Duodenal mucosa (tissue), 2 donors: ENCODE measurements at regions not wholly inside any gene's neighbourhood (a gene's known extent, or its start where the extent isn't known, plus 50 kb on each side); places are given as distances from the start of the nearest gene placed in this dataset.

Experiments used
- H3K27ac ChIP-seq: one replicate; pipeline ENCODE4 v1.7.0; 2013; ENCODE audit warnings: low read depth, low read length
- H3K27me3 ChIP-seq, 2 donors: one replicate each; pipeline ENCODE4 v1.7.0; 2013; ENCODE audit warnings: low read length in 2 of 2, control low read depth in 1 of 2; ENCODE audit not compliant: insufficient read depth in 2 of 2, control insufficient read depth in 1 of 2
- H3K36me3 ChIP-seq, 2 donors: one replicate each; pipeline ENCODE4 v1.7.0; 2013; ENCODE audit warnings: low read length in 2 of 2, control low read depth in 1 of 2; ENCODE audit not compliant: insufficient read depth in 2 of 2, control insufficient read depth in 1 of 2
- H3K4me1 ChIP-seq, 2 donors: one replicate each; pipeline ENCODE4 v1.7.0; 2013; ENCODE audit warnings: low read length in 2 of 2, control low read depth in 1 of 2; ENCODE audit not compliant: insufficient read depth in 2 of 2, control insufficient read depth in 1 of 2
- H3K4me3 ChIP-seq, 2 donors: one replicate each; pipeline ENCODE4 v1.7.0; 2013; ENCODE audit warnings: low read length in 2 of 2, low read depth in 1 of 2
- H3K9ac ChIP-seq, 2 donors: one replicate each; pipeline ENCODE4 v1.7.0; 2013; ENCODE audit warnings: low read length in 2 of 2, low read depth in 1 of 2
- H3K9me3 ChIP-seq, 2 donors: one replicate each; pipeline ENCODE4 v1.7.0; 2013; ENCODE audit warnings: low read length in 2 of 2, control low read depth in 1 of 2; ENCODE audit not compliant: control insufficient read depth in 1 of 2

- no peaks in the 10 kb centered on the region for H3K27me3 ChIP-seq
- H3K9me3 ChIP-seq, result no peaks in the 10 kb centered on the region
- H3K4me1 ChIP-seq, result no peaks in the 10 kb centered on the region
- H3K4me3 ChIP-seq, result no peak overlapping the region
- no peaks in the 10 kb centered on the region for H3K36me3 ChIP-seq
- no peak overlapping the region for H3K27ac ChIP-seq
- H3K9ac ChIP-seq, result no peak overlapping the region
These were observed 166.9 kb upstream of the DCN start for GRCh38 chr12:91349476-91349875.

GRCh38 chr12:91347481-91348214, 165.0 kb upstream of the DCN start:
- Histone ChIP-seq H3K9ac (no peak overlapping the region), H3K27ac (no peak overlapping the region), H3K27me3 (no peaks in the 10 kb centered on the region), H3K4me1 (no peaks in the 10 kb centered on the region), H3K36me3 (no peaks in the 10 kb centered on the region), H3K4me3 (no peak overlapping the region), H3K9me3 (no peaks in the 10 kb centered on the region)

DNA sequence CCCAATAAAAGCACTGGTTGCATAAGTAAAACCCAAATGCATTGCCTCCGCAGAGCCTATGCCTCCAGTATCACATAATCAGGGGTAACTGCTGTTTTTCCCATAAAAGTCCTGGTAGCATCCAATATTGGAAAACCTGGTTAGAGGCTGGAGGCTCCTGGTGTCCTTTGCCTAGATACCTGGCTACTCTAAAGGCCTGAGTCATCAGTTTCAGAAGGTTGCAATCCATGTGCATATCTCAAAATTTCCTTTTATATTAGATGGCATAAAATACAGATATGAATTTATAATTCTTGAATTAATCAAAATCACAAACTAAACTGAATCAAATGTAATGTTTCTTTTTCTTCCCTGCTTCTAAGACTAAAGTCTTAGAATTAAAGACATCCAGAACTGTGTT, 164.2 kb upstream of the DCN start:
- H3K9me3 ChIP-seq, result no peaks in the 10 kb centered on the region
- no peaks in the 10 kb centered on the region for H3K4me1 ChIP-seq
- H3K27me3 ChIP-seq, result no peaks in the 10 kb centered on the region
- H3K36me3 ChIP-seq, result no peaks in the 10 kb centered on the region
- no peak overlapping the region for H3K9ac ChIP-seq
- no peak overlapping the region for H3K4me3 ChIP-seq
- H3K27ac ChIP-seq, result no peak overlapping the region

DNA sequence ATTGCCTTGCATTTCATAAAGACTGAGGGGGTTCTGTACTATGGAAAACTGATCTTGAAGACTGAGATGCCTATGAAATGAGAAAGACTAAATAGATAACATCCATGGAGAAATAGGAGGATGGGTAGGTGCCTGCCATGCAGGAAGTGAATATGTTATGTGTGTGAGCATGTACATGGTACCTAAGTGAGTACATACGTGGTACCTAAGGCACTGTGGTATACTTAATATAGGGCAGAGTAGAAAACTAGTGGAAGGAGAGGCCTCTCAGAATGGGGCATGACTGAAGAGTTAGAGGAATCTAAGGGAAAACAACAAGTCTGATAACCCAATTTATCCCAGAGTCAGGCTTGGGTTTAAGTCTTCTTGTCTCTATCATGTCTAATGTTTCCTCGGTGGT, 161.8 kb upstream of the DCN start:
- no peak overlapping the region for H3K4me3 ChIP-seq
- H3K27ac ChIP-seq, result no peak overlapping the region
- H3K9ac ChIP-seq, result no peak overlapping the region
- H3K4me1 ChIP-seq, result no peaks in the 10 kb centered on the region
- H3K27me3 ChIP-seq, result no peaks in the 10 kb centered on the region
- H3K36me3 ChIP-seq, result no peaks in the 10 kb centered on the region
- H3K9me3 ChIP-seq, result no peaks in the 10 kb centered on the region

GRCh38 chr12:91343010-91343409, 160.4 kb upstream of the DCN start:
- Histone ChIP-seq H3K4me3 (no peak overlapping the region), H3K36me3 (no peaks in the 10 kb centered on the region), H3K27ac (no peak overlapping the region), H3K9ac (no peak overlapping the region), H3K27me3 (no peaks in the 10 kb centered on the region), H3K9me3 (no peaks in the 10 kb centered on the region), H3K4me1 (no peaks in the 10 kb centered on the region)

DNA sequence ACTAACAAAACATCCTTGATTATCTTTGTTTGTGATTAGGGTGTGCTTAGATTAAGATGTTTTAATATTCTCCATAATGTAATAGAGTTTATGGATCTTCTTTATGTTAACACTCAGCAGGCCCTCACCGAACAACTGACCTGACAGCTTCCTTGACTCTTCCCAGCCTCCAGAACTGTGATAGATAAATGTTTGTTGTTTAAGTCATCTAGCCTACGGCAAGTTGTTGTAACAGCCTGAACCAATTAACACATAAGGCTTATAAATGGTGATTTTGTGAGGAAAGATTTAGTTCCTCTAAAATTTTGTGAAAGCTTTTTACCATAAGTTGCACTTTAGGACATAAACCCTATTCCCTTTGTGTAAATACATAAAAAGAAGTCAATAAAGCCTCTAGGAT, 156.5 kb upstream of the DCN start:
- H3K27me3 ChIP-seq, result no peaks in the 10 kb centered on the region
- H3K36me3 ChIP-seq, result no peaks in the 10 kb centered on the region
- H3K4me3 ChIP-seq, result no peak overlapping the region
- H3K9ac ChIP-seq, result no peak overlapping the region
- no peak overlapping the region for H3K27ac ChIP-seq
- no peaks in the 10 kb centered on the region for H3K4me1 ChIP-seq
- H3K9me3 ChIP-seq, result no peaks in the 10 kb centered on the region

DNA sequence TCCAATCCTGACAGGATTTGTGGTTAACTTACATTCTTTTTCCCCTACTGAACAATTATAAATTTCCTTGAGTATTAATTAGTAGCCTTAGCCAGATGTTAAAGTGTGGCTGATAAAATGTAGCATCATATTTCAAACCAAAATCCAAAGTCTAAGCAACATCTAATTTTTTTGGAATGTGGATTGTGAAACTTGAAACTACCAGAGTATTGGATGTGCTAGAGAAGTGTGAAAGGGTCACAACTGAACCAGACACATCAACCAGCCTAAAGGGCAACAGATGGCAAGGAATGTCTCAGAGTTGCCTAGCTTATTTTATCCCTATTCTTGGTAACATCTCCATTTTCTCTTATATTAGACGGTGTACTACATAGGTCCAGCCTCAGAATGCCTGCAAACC, 153.1 kb upstream of the DCN start:
- no peaks in the 10 kb centered on the region for H3K9me3 ChIP-seq
- H3K4me3 ChIP-seq, result no peak overlapping the region
- H3K27ac ChIP-seq, result no peak overlapping the region
- no peak overlapping the region for H3K9ac ChIP-seq
- no peaks in the 10 kb centered on the region for H3K4me1 ChIP-seq
- H3K27me3 ChIP-seq, result no peaks in the 10 kb centered on the region
- no peaks in the 10 kb centered on the region for H3K36me3 ChIP-seq

- Histone ChIP-seq H3K9me3 (no peaks in the 10 kb centered on the region), H3K27me3 (no peaks in the 10 kb centered on the region), H3K36me3 (no peaks in the 10 kb centered on the region), H3K4me3 (no peak overlapping the region), H3K4me1 (no peaks in the 10 kb centered on the region), H3K27ac (no peak overlapping the region), H3K9ac (no peak overlapping the region)
These were observed 151.3 kb upstream of the DCN start for GRCh38 chr12:91333966-91334365.

DNA sequence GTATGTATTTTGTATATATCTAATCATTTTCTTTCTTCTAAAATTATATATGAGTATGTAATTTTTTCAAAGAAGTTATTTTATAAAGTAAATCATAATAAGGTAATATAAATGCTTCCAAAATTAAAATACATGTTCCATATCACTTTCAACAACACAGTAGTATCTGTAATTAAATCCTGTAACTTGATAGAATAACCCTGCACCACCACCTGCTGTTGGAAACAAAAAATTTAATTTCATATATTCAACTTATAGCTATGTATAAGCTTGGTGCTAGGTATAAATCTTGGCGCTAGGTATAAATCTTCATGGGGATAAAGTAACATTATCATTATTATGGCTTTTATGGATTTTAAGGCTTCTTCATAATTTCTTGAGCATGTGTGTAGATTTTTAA, 149.7 kb upstream of the DCN start:
- H3K9me3 ChIP-seq, result no peaks in the 10 kb centered on the region
- H3K27me3 ChIP-seq, result no peaks in the 10 kb centered on the region
- H3K9ac ChIP-seq, result no peak overlapping the region
- no peaks in the 10 kb centered on the region for H3K36me3 ChIP-seq
- H3K4me3 ChIP-seq, result no peak overlapping the region
- no peak overlapping the region for H3K27ac ChIP-seq
- H3K4me1 ChIP-seq, result no peaks in the 10 kb centered on the region

GRCh38 chr12:91331371-91331770, 148.8 kb upstream of the DCN start:
- Histone ChIP-seq H3K9me3 (no peaks in the 10 kb centered on the region), H3K27me3 (no peaks in the 10 kb centered on the region), H3K36me3 (no peaks in the 10 kb centered on the region), H3K27ac (no peak overlapping the region), H3K4me3 (no peak overlapping the region), H3K4me1 (no peaks in the 10 kb centered on the region), H3K9ac (no peak overlapping the region)

DNA sequence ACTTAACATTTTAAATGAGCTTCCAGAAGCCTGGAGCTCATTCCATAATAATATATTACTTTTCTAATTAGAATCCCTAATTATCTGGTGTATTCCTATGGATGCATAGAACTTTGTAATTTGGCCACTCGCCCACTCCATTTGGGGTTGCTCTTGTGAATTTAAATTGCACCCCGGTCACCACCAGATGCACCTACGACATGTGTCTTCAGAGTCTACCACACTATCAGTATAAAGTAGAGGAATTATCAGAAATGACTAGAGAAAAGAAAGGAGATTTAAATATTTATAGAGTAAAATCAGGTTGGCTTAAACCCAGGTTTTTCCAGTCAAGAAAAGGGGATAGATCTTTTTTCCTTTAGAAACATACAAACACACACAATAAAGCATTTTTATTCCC, 145.8 kb upstream of the DCN start:
- Histone ChIP-seq H3K36me3 (no peaks in the 10 kb centered on the region), H3K4me1 (no peaks in the 10 kb centered on the region), H3K27me3 (no peaks in the 10 kb centered on the region), H3K9me3 (no peaks in the 10 kb centered on the region), H3K4me3 (no peak overlapping the region), H3K9ac (no peak overlapping the region), H3K27ac (no peak overlapping the region)
